ENCODE measurements at regions not wholly inside any gene's neighbourhood (a gene's known extent, or its start where the extent isn't known, plus 50 kb on each side); places are given as distances from the start of the nearest gene placed in this dataset.

- Histone ChIP-seq H2AFZ (ENCODE audit: low read length) (no peak overlapping the region), H2AK5ac (ENCODE audit: low read depth, low read length) (no peak overlapping the region), H4K5ac (ENCODE audit: insufficient read length, low read depth, low read length) (no peak overlapping the region), H3K9me3 (ENCODE audit: insufficient read depth in 2 of 2, low read depth in 1 of 2, low read length in 1 of 2) (no peaks in the 10 kb centered on the region; a peak in 1 of 4 replicates), H3K27me3 (replicated peaks in 1 of 4; ENCODE audit: control insufficient read depth in 3 of 4, extremely low read depth in 1 of 4, insufficient read depth in 3 of 4, low read length in 3 of 4) (no peaks in the 10 kb centered on the region), H3K4me2 (ENCODE audit: insufficient read depth in 1 of 2, low read depth in 2 of 2, low read length in 2 of 2) (no peak overlapping the region), H3K4ac (replicated peaks; ENCODE audit: insufficient read length, low read depth, low read length) (no peak overlapping the region), H2BK5ac (ENCODE audit: low read depth, low read length) (no peak overlapping the region), H4K8ac (ENCODE audit: extremely low read depth, insufficient read depth, low read length) (no peak overlapping the region), H2BK20ac (ENCODE audit: low read length) (no peak overlapping the region), H2BK120ac (replicated peaks; ENCODE audit: low read depth, low read length) (no peak overlapping the region), H3K23ac (ENCODE audit: insufficient read length) (no peak overlapping the region), H3K56ac (replicated peaks; ENCODE audit: insufficient read length, low read depth, low read length) (no peak overlapping the region), H3K14ac (ENCODE audit: insufficient read length) (no peak overlapping the region), H3K9ac (replicated peaks in 1 of 4; ENCODE audit: extremely low read depth in 1 of 4, low read depth in 3 of 4, low read length in 3 of 4) (no peak overlapping the region), H2BK12ac (ENCODE audit: low read depth, low read length) (no peak overlapping the region), H3K79me2 (ENCODE audit: control insufficient read depth in 1 of 2, insufficient read depth in 2 of 2, low read length in 2 of 2) (no peaks in the 10 kb centered on the region), H3K4me3 (ENCODE audit: extremely low read depth in 1 of 4, insufficient read depth in 2 of 4, low read depth in 3 of 4, low read length in 4 of 4) (no peak overlapping the region), H3K27ac (ENCODE audit: low read depth, low read length) (no peak overlapping the region), H3K23me2 (ENCODE audit: low read depth, low read length) (no peaks in the 10 kb centered on the region), H3K79me1 (ENCODE audit: low read depth, low read length) (no peaks in the 10 kb centered on the region), H2BK15ac (ENCODE audit: low read length) (no peak overlapping the region), H3K4me1 (replicated peaks in 1 of 4; ENCODE audit: control insufficient read depth in 3 of 4, insufficient read depth in 4 of 4, low read length in 3 of 4) (peaks cover 0 to 11% (median 5%) of the 10 kb centered on the region in 4 experiments; a peak in 5 of 7 replicates), H3K36me3 (ENCODE audit: control insufficient read depth in 2 of 4, insufficient read depth in 4 of 4, low read length in 3 of 4) (no peaks in the 10 kb centered on the region), H4K91ac (replicated peaks; ENCODE audit: insufficient read length, low read length) (no peak overlapping the region), H4K20me1 (replicated peaks in 1 of 2; ENCODE audit: control insufficient read depth in 1 of 2, insufficient read depth in 2 of 2, low read length in 2 of 2) (no peaks in the 10 kb centered on the region), H3K18ac (ENCODE audit: extremely low read depth, low read length) (no peak overlapping the region)
- FAIRE-seq (no peak), DNase-seq (ENCODE audit: low read depth in 1 of 2, low spot score in 2 of 2) (no peak)
- CTCF ChIA-PET (ENCODE audit: partially characterized antibody) = interaction anchor here (0.7 to 1.8 kb wide), 11 partner anchors 10 to 325 kb away, joined by 3 to 7 read pairs (median 3); no protein-coding TSS in a partner anchor
- POLR2A ChIA-PET (ENCODE audit: partially characterized antibody) = no interaction called here
- 77% methylated on average over 2 of the region's 2 CpGs; no CpG with 5 or more reads in 1 of the 2 experiments for WGBS, 2 experiments (ENCODE audit: extremely low coverage in 1 of 2, insufficient coverage in 1 of 2, insufficient read length in 1 of 2, insufficient replicate concordance in 2 of 2, low coverage in 1 of 2, low lambda C conversion rate in 2 of 2, missing lambda C conversion rate in 1 of 2)
- no peak for TF ChIP-seq MAFK (IDR thresholded peaks at IDR 0.05; ENCODE audit: low read depth, low read length)
- peak in 1 of 2 experiments; percentile 54; a peak in 3 of 4 replicates for TF ChIP-seq RAD21 (IDR thresholded peaks at IDR 0.05 in 1 of 2, conservative IDR thresholded peaks at IDR 0.05 in 1 of 2; ENCODE audit: low read depth in 2 of 2, low read length in 2 of 2)
- TF ChIP-seq CTCF (IDR thresholded peaks at IDR 0.05; ENCODE audit: control extremely low read depth in 1 of 3, insufficient read depth in 1 of 3, low read depth in 1 of 3, low read length in 3 of 3) = peak in 2 of 3 experiments; percentile 19 to 61; a peak in 2 of 4 replicates
Observed at GRCh38 chr9:26744191-26744965, 148.2 kb downstream of the CAAP1 start.
